PC-3 (cell line): ENCODE measurements at regions not wholly inside any gene's neighbourhood (a gene's known extent, or its start where the extent isn't known, plus 50 kb on each side); places are given as distances from the start of the nearest gene placed in this dataset.

Source experiments
- CTCF ChIP-seq: fragments of 300-600 bp; sonication (generic); conservative IDR thresholded peaks from 2 replicates; pipeline ENCODE4 v1.5.1; 2017; ENCODE audit warnings: antibody characterized with exemption, low read depth, mild to moderate bottlenecking, low read length
- EZH2phosphoT487 ChIP-seq: fragments of 300-600 bp; sonication (generic); IDR thresholded peaks from 2 replicates; pipeline ENCODE4 v1.6.1; 2018; ENCODE audit warnings: mild to moderate bottlenecking, antibody characterized with exemption, low read length, borderline replicate concordance

DNA sequence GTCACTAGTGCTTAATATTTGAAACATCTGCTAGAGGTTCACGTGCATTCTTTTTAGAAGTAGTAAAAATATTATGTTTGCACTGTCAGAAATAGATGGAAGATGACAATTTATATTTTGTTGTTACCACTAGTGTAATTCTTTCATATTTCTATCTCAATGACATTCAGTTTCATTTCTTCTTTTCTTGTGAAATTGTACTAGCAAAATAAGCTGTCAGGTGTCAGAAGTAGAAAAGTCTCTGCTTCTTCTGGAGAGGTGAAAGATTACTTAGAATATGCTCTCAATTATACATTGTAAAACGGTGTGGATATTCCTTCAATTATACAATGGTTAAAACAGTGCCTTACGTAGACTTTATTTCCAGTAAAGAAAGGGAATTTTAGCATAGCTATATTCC lies 395.4 kb downstream of the CSNK1G3 start:
- TF ChIP-seq CTCF (no peak), EZH2phosphoT487 (no peak)
